Glomerular endothelial cell (primary cell): ENCODE measurements at regions not wholly inside any gene's neighbourhood (a gene's known extent, or its start where the extent isn't known, plus 50 kb on each side); places are given as distances from the start of the nearest gene placed in this dataset.

Experiments
- DNase-seq: peaks from one replicate; pipeline ENCODE4 v3.0.0-alpha.2; 2011; ENCODE audit warnings: low read depth, low spot score; ENCODE audit errors: extremely low read depth

- no peak for DNase-seq
These were observed 51.3 kb downstream of the TET3 start for GRCh38 chr2:74036010-74036409.

- DNase-seq = no peak
These were observed 51.9 kb downstream of the TET3 start for GRCh38 chr2:74036450-74037195.

GRCh38 chr2:74037379-74037860, 52.7 kb downstream of the TET3 start:
- DNase-seq = no peak

GRCh38 chr2:74039611-74040010, 54.9 kb downstream of the TET3 start:
- no peak for DNase-seq

- no peak for DNase-seq
These were observed 56.5 kb downstream of the TET3 start for GRCh38 chr2:74041182-74041581.

GRCh38 chr2:74041726-74042125, 57.0 kb downstream of the TET3 start:
- no peak for DNase-seq

GRCh38 chr2:74042606-74043005, 57.9 kb downstream of the TET3 start:
- no peak for DNase-seq

GRCh38 chr2:74043345-74044329, 58.9 kb downstream of the TET3 start:
- DNase-seq = no peak

GRCh38 chr2:74044999-74045398, 60.3 kb downstream of the TET3 start:
- no peak for DNase-seq

- DNase-seq = no peak
These were observed 60.7 kb downstream of the TET3 start for GRCh38 chr2:74045454-74045853.

GRCh38 chr2:74046441-74046840, 61.7 kb downstream of the TET3 start:
- no peak for DNase-seq

- DNase-seq = no peak
These were observed 62.4 kb downstream of the TET3 start for GRCh38 chr2:74047152-74047551.

GRCh38 chr2:74048147-74048546, 63.4 kb downstream of the TET3 start:
- no peak for DNase-seq

GRCh38 chr2:74048843-74049519, 64.3 kb downstream of the TET3 start:
- DNase-seq = no peak

- DNase-seq = no peak
These were observed 65.4 kb downstream of the TET3 start for GRCh38 chr2:74050151-74050550.

- DNase-seq = no peak
These were observed 66.8 kb downstream of the TET3 start for GRCh38 chr2:74051504-74051903.

- DNase-seq = no peak
These were observed 68.3 kb downstream of the TET3 start for GRCh38 chr2:74052732-74053710.

GRCh38 chr2:74053959-74054715, 69.4 kb downstream of the TET3 start:
- DNase-seq = no peak

GRCh38 chr2:74059137-74059775, 74.5 kb downstream of the TET3 start:
- DNase-seq = no peak
